HFFc6 (cell line): ENCODE measurements at regions not wholly inside any gene's neighbourhood (a gene's known extent, or its start where the extent isn't known, plus 50 kb on each side); places are given as distances from the start of the nearest gene placed in this dataset.

Source experiments
- DNase-seq: peaks from one replicate; pipeline ENCODE4 v3.0.0-alpha.2; 2018
- H3K27ac Mint-ChIP-seq: 2 replicates; pipeline ENCODE4 v1.8.0; 2020; ENCODE audit warnings: mild to moderate bottlenecking, mixed read lengths
- H3K27me3 Mint-ChIP-seq: 2 replicates; pipeline ENCODE4 v1.8.0; 2021; ENCODE audit warnings: mild to moderate bottlenecking, moderate library complexity, mixed read lengths; ENCODE audit not compliant: insufficient read depth
- H3K36me3 Mint-ChIP-seq: 2 replicates; pipeline ENCODE4 v1.8.0; 2021; ENCODE audit warnings: low read depth, mixed read lengths
- H3K4me1 Mint-ChIP-seq: 2 replicates; pipeline ENCODE4 v1.8.0; 2020; ENCODE audit warnings: low read depth, mixed read lengths
- H3K4me3 Mint-ChIP-seq: 2 replicates; pipeline ENCODE4 v1.8.0; 2020; ENCODE audit warnings: mild to moderate bottlenecking, moderate library complexity, mixed read lengths
- H3K9me3 Mint-ChIP-seq: 2 replicates; pipeline ENCODE4 v1.8.0; 2020; ENCODE audit warnings: mild to moderate bottlenecking, mixed read lengths
- TF ChIP-seq, protein P1 (sequence below): fragments of 200-600 bp; sonication (generic); IDR thresholded peaks from 2 replicates; pipeline ENCODE4 v1.5.0; 2021; ENCODE audit warnings: antibody characterized with exemption, mild to moderate bottlenecking

DNA sequence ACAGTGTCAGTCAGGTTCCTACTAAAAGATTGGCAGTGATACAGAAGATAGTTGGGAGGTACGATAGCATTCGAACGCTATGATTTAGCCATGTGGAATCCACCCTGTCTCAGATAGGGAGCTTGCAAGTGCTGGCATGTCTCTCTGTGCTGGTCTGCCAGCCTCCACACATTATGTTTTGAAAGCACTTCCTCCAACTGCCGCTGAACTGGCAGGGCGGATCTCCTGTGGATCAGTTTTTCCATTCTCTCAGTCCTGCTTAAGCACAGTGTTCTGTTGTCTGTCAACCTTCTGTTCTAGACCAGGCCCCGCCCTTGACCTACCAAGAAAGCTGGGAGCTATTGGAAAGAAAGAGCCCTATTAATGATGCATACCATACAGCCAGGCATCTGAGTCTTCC is 65.5 kb upstream of the PALMD start:
- Mint-ChIP-seq H3K27me3 (no peaks in the 10 kb centered on the region), H3K27ac (no peak overlapping the region), H3K9me3 (no peaks in the 10 kb centered on the region), H3K36me3 (no peaks in the 10 kb centered on the region), H3K4me1 (no peaks in the 10 kb centered on the region), H3K4me3 (no peak overlapping the region)
- TF ChIP-seq, protein P1, sequence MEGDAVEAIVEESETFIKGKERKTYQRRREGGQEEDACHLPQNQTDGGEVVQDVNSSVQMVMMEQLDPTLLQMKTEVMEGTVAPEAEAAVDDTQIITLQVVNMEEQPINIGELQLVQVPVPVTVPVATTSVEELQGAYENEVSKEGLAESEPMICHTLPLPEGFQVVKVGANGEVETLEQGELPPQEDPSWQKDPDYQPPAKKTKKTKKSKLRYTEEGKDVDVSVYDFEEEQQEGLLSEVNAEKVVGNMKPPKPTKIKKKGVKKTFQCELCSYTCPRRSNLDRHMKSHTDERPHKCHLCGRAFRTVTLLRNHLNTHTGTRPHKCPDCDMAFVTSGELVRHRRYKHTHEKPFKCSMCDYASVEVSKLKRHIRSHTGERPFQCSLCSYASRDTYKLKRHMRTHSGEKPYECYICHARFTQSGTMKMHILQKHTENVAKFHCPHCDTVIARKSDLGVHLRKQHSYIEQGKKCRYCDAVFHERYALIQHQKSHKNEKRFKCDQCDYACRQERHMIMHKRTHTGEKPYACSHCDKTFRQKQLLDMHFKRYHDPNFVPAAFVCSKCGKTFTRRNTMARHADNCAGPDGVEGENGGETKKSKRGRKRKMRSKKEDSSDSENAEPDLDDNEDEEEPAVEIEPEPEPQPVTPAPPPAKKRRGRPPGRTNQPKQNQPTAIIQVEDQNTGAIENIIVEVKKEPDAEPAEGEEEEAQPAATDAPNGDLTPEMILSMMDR: no peak
- DNase-seq: no peak

DNA sequence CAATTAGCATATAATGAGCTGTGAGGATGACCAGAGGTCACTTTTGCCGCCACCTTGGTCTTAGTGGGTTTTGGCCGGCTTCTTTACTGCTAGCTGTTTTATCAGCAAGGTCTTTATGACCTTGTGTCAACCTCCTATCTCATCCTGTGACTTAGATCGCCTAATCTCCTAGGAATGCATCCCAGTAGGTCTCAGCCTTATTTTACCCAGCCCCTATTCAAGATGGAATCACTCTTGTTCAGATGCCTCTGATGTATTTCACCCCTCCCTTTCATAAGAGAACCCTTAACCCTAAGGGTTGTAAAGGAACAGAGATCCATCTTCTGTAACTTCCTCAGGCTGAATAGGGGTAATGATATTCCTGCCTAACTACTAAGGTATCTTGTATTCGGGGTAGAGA is 58.9 kb upstream of the PALMD start:
- Mint-ChIP-seq H3K4me1 (peaks cover 35% of the 10 kb centered on the region), H3K36me3 (no peaks in the 10 kb centered on the region), H3K4me3 (no peak overlapping the region), H3K9me3 (no peaks in the 10 kb centered on the region), H3K27me3 (no peaks in the 10 kb centered on the region; the same call in 1 of the 2 replicates), H3K27ac (no peak overlapping the region)
- TF ChIP-seq, protein P1: no peak
- no peak for DNase-seq

DNA sequence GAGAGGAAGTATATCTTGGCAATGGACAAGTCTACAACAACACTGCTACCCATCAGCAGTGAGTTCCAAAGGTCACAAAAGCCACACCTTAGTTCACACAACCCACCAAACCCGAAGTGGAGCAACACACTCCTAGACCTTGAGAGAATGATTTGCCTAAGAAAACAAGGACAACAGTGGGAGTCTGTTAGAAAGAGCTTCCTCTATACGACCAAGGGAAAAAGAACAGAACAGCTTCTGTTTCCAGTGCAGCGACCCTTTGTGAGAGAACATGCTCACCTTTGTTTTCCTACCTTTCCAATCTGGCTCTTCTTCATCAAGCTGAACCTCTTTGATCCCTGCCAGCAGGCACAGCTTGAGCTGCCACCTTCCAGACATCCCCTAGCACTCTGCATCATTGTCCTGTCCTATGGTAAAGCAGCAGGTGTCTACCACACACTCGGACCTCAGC is 56.7 kb upstream of the PALMD start:
- H3K36me3 Mint-ChIP-seq: no peaks in the 10 kb centered on the region

DNA sequence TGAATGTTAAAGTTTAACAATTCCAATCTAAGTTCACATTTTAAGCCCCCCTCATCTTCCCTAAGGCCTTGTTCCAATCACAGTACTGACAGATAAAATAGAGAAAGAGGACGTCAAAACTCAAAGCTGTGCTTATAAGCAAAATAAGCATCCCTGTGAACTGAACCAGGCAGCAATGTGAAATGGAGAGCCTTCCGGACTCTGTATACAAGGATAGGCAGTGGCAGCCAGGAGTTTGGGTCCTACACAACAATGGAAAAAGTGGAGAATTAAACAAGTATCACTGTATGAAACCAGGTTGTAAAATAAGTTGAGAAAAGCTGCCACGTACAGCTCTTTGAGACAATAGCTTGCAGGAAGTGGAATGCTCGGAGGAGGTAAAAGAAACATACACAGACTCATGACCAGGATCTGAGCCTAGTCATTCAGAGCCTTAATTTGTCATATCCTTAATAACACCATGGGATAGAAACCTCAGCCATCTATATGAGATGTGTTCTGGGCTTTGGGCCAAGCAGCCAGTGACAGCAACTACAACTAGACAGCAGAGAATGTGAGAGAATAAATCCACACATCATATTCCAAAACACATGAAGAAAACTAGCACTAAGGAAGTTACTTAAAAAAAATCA is 55.2 kb upstream of the PALMD start:
- Mint-ChIP-seq H3K36me3 (no peaks in the 10 kb centered on the region), H3K27ac (peak overlapping the region; percentile 96), H3K27me3 (no peaks in the 10 kb centered on the region; the same call in 1 of the 2 replicates), H3K9me3 (no peaks in the 10 kb centered on the region), H3K4me3 (peak overlapping the region; percentile 60), H3K4me1 (peaks cover 35% of the 10 kb centered on the region)
- peak; percentile 77 for DNase-seq
- TF ChIP-seq, protein P1: no peak

More for the DNA sequence above, 56.7 kb upstream of the PALMD start:
- TF ChIP-seq, protein P1: no peak
- H3K4me3 Mint-ChIP-seq: no peak overlapping the region
- DNase-seq: no peak
- H3K9me3 Mint-ChIP-seq: no peaks in the 10 kb centered on the region
- no peak overlapping the region for H3K27ac Mint-ChIP-seq
- no peaks in the 10 kb centered on the region; the same call in 1 of the 2 replicates for H3K27me3 Mint-ChIP-seq
- H3K4me1 Mint-ChIP-seq: peaks cover 35% of the 10 kb centered on the region

DNA sequence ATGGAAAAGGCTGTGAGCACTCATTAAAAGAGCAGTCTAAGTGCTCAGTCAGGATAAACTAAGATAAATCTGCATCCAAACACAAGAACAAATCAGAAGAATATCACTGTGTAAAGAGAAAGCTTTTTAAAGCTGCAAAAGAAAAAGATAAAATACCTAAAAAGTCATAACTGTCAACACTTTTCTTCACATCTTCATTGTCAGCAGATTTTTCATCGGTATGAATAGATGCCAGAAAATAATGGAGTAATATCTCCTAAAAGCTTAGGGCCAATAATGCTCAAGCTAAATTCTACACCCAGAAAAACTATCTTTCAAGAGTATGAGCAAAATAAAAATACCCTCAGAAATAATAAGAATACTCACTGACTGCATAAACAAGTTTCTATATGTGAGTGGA is 54.0 kb upstream of the PALMD start:
- H3K9me3 Mint-ChIP-seq: no peaks in the 10 kb centered on the region
- DNase-seq: no peak
- no peak overlapping the region for H3K4me3 Mint-ChIP-seq
- H3K4me1 Mint-ChIP-seq: peaks cover 35% of the 10 kb centered on the region
- TF ChIP-seq, protein P1: no peak
- H3K27me3 Mint-ChIP-seq: no peaks in the 10 kb centered on the region; the same call in 1 of the 2 replicates
- no peaks in the 10 kb centered on the region for H3K36me3 Mint-ChIP-seq
- no peak overlapping the region for H3K27ac Mint-ChIP-seq
